Glutamatergic neuron (in vitro differentiated cells): ENCODE measurements at regions not wholly inside any gene's neighbourhood (a gene's known extent, or its start where the extent isn't known, plus 50 kb on each side); places are given as distances from the start of the nearest gene placed in this dataset.
"Not testable (repeated sequence)": the region's sequence is repeated elsewhere in the genome, so short reads cannot be mapped to it uniquely, and the experiment has no call there.

ENCODE experiments used
- DNase-seq: peaks from one replicate; pipeline ENCODE4 v3.0.0; 2022
- H3K27ac Mint-ChIP-seq: one replicate; pipeline ENCODE4 v1.8.0; 2020; ENCODE audit warnings: mild to moderate bottlenecking, mixed read lengths, inconsistent platforms; ENCODE audit not compliant: unreplicated experiment
- H3K27me3 Mint-ChIP-seq: one replicate; pipeline ENCODE4 v1.8.0; 2020; ENCODE audit warnings: mild to moderate bottlenecking, moderate library complexity, mixed read lengths, inconsistent platforms; ENCODE audit not compliant: unreplicated experiment
- H3K36me3 Mint-ChIP-seq: one replicate; pipeline ENCODE4 v1.8.0; 2020; ENCODE audit warnings: mild to moderate bottlenecking, mixed read lengths, inconsistent platforms; ENCODE audit not compliant: unreplicated experiment
- H3K4me1 Mint-ChIP-seq: one replicate; pipeline ENCODE4 v1.8.0; 2020; ENCODE audit warnings: mild to moderate bottlenecking, low read depth, mixed read lengths, inconsistent platforms; ENCODE audit not compliant: unreplicated experiment
- H3K4me3 Mint-ChIP-seq: one replicate; pipeline ENCODE4 v1.8.0; 2020; ENCODE audit warnings: mild to moderate bottlenecking, mixed read lengths, inconsistent platforms; ENCODE audit not compliant: unreplicated experiment
- H3K9me3 Mint-ChIP-seq: one replicate; pipeline ENCODE4 v1.8.0; 2020; ENCODE audit warnings: mild to moderate bottlenecking, moderate library complexity, mixed read lengths, inconsistent platforms; ENCODE audit not compliant: unreplicated experiment
- CTCF ChIP-seq: fragments of 200-600 bp; sonication (generic); IDR thresholded peaks from one replicate; pipeline ENCODE4 v1.5.0; 2021; ENCODE audit not compliant: partially characterized antibody, unreplicated experiment

- Mint-ChIP-seq H3K36me3 (no peaks in the 10 kb centered on the region), H3K4me1 (no peaks in the 10 kb centered on the region)
Measured at GRCh38 chrX:65821721-65822496, 154.5 kb downstream of the MSN start.

GRCh38 chrX:65819983-65820382 is 152.5 kb downstream of the MSN start:
- not testable (repeated sequence) for H3K27ac Mint-ChIP-seq, H3K4me3 Mint-ChIP-seq, H3K9me3 Mint-ChIP-seq, H3K4me1 Mint-ChIP-seq, DNase-seq, H3K36me3 Mint-ChIP-seq, H3K27me3 Mint-ChIP-seq

More at GRCh38 chrX:65821721-65822496, 154.5 kb downstream of the MSN start:
- Mint-ChIP-seq H3K27me3 (no peaks in the 10 kb centered on the region), H3K9me3 (no peaks in the 10 kb centered on the region), H3K4me3 (peak overlapping the region; percentile 81), H3K27ac (no peak overlapping the region)
- peak; percentile 22 for DNase-seq
- TF ChIP-seq CTCF, result no peak

- Mint-ChIP-seq H3K36me3 (no peaks in the 10 kb centered on the region), H3K27me3 (no peaks in the 10 kb centered on the region), H3K9me3 (peaks cover 3% of the 10 kb centered on the region), H3K27ac (no peak overlapping the region), H3K4me3 (no peak overlapping the region), H3K4me1 (no peaks in the 10 kb centered on the region)
- no peak for TF ChIP-seq CTCF
- no peak for DNase-seq
Measured at GRCh38 chrX:65813245-65813644, 145.8 kb downstream of the MSN start.

- no peaks in the 10 kb centered on the region for H3K27me3 Mint-ChIP-seq
- DNase-seq, result no peak
- H3K9me3 Mint-ChIP-seq, result peaks cover 3% of the 10 kb centered on the region
- H3K27ac Mint-ChIP-seq, result no peak overlapping the region
- no peak overlapping the region for H3K4me3 Mint-ChIP-seq
- H3K4me1 Mint-ChIP-seq, result no peaks in the 10 kb centered on the region
- no peaks in the 10 kb centered on the region for H3K36me3 Mint-ChIP-seq
- no peak for TF ChIP-seq CTCF
Measured at GRCh38 chrX:65811558-65812228, 144.2 kb downstream of the MSN start.
